IMR-90 (cell line): ENCODE measurements at regions not wholly inside any gene's neighbourhood (a gene's known extent, or its start where the extent isn't known, plus 50 kb on each side); places are given as distances from the start of the nearest gene placed in this dataset.
A peak's percentile ranks its signal among the peaks of the same experiment; 100 is the strongest.

Source experiments
- ATAC-seq: fragments of 200-7000 bp; cut with Tn5 transposase; 2 replicates; pipeline ENCODE4 v1.9.1; 2020; ENCODE audit warnings: low read depth, mild to moderate bottlenecking, moderate library complexity
- BruUV-seq: library from RNA; stranded (reverse); fragments of 400-500 nt; replicated peaks from 2 replicates; lab custom pipeline; 2021; lab: Mats Ljungman, UMichigan
- CTCF ChIA-PET: fragments of 300-600 bp; formaldehyde crosslinking; extraction: SDS; loops from one replicate; lab custom pipeline; 2021; ENCODE audit warnings: antibody characterized with exemption; lab: Yijun Ruan, JAX
- POLR2A ChIA-PET: fragments of 300-600 bp; sonication (Branson Sonifier 250); formaldehyde crosslinking; loops from one replicate; lab custom pipeline; 2022; ENCODE audit warnings: antibody characterized with exemption; ENCODE audit not compliant: unreplicated experiment; lab: Charles Lee
- DNase-seq: peaks from one replicate; pipeline ENCODE4 v3.0.0; 2013
- H2AFZ ChIP-seq: replicated peaks from 2 replicates; pipeline ENCODE3; 2013; ENCODE audit warnings: low read length, mild to moderate bottlenecking; ENCODE audit not compliant: poor library complexity
- H2AK5ac ChIP-seq: 2 replicates; pipeline ENCODE4 v1.6.1; 2013; ENCODE audit warnings: low read depth, low read length, inconsistent platforms
- H2AK9ac ChIP-seq: replicated peaks from 2 replicates; pipeline ENCODE3; 2013; ENCODE audit warnings: mild to moderate bottlenecking, low read depth, low read length, moderate library complexity; ENCODE audit not compliant: poor library complexity
- H2BK120ac ChIP-seq: 2 replicates; pipeline ENCODE4 v1.6.1; 2013; ENCODE audit warnings: low read depth, low read length, inconsistent platforms
- H2BK15ac ChIP-seq: 3 replicates; pipeline ENCODE4 v1.6.1; 2013; ENCODE audit warnings: low read depth, low read length, inconsistent platforms
- H2BK20ac ChIP-seq: 2 replicates; pipeline ENCODE4 v1.6.1; 2013; ENCODE audit warnings: low read depth, mild to moderate bottlenecking, inconsistent platforms, low read length, moderate library complexity
- H2BK5ac ChIP-seq: 2 replicates; pipeline ENCODE4 v1.6.1; 2013; ENCODE audit warnings: mild to moderate bottlenecking, low read depth, low read length, inconsistent platforms; ENCODE audit not compliant: poor library complexity, severe bottlenecking
- H3K14ac ChIP-seq: replicated peaks from 2 replicates; pipeline ENCODE4 v1.6.1; 2013; ENCODE audit warnings: low read depth, low read length, inconsistent platforms
- H3K18ac ChIP-seq: 2 replicates; pipeline ENCODE4 v1.6.1; 2013; ENCODE audit warnings: low read depth, low read length, control low read depth
- H3K23ac ChIP-seq: 2 replicates; pipeline ENCODE4 v1.6.1; 2013; ENCODE audit warnings: low read depth, low read length, inconsistent platforms
- H3K27ac ChIP-seq: 2 replicates; pipeline ENCODE4 v1.5.1; 2013; ENCODE audit warnings: mild to moderate bottlenecking, control low read depth, low read length; ENCODE audit not compliant: insufficient read depth
- H3K27me3 ChIP-seq: 2 replicates; pipeline ENCODE4 v1.6.1; 2013; ENCODE audit warnings: low read length; ENCODE audit not compliant: control insufficient read depth, insufficient read depth
- H3K36me3 ChIP-seq: 2 replicates; pipeline ENCODE4 v1.6.1; 2013; ENCODE audit warnings: low read length, mixed read lengths; ENCODE audit not compliant: control insufficient read depth, insufficient read depth
- H3K4ac ChIP-seq: 2 replicates; pipeline ENCODE4 v1.6.1; 2013; ENCODE audit warnings: low read depth, low read length, inconsistent platforms
- H3K4me1 ChIP-seq: 2 replicates; pipeline ENCODE4 v1.6.1; 2013; ENCODE audit warnings: low read length, mixed read lengths; ENCODE audit not compliant: control insufficient read depth, insufficient read depth
- H3K4me2 ChIP-seq: 2 replicates; pipeline ENCODE4 v1.6.1; 2013; ENCODE audit warnings: low read depth, mild to moderate bottlenecking, control low read depth, low read length, moderate library complexity
- H3K4me3 ChIP-seq: 2 replicates; pipeline ENCODE4 v1.5.1; 2013; ENCODE audit warnings: low read depth, mild to moderate bottlenecking, control low read depth, low read length, moderate library complexity; ENCODE audit not compliant: insufficient read depth
- H3K56ac ChIP-seq: 2 replicates; pipeline ENCODE4 v1.6.1; 2013; ENCODE audit warnings: low read length, inconsistent platforms; ENCODE audit not compliant: insufficient read depth; ENCODE audit errors: extremely low read depth
- H3K79me1 ChIP-seq, 2 experiments: 2 replicates each; pipeline ENCODE4 v1.6.1; 2013; ENCODE audit warnings: low read length in 2 of 2, inconsistent platforms in 1 of 2, low read depth in 1 of 2
- H3K9ac ChIP-seq: 2 replicates; pipeline ENCODE4 v1.6.1; 2013; ENCODE audit warnings: low read depth, low read length, control low read depth
- H3K9me1 ChIP-seq: 2 replicates; pipeline ENCODE4 v1.6.1; 2013; ENCODE audit warnings: low read length, inconsistent platforms; ENCODE audit not compliant: insufficient read depth
- H3K9me3 ChIP-seq: 2 replicates; pipeline ENCODE4 v1.6.1; 2013; ENCODE audit warnings: low read length; ENCODE audit not compliant: control insufficient read depth, insufficient read depth
- H4K20me1 ChIP-seq: 2 replicates; pipeline ENCODE4 v1.6.1; 2013; ENCODE audit warnings: low read length, inconsistent platforms; ENCODE audit not compliant: insufficient read depth
- H4K5ac ChIP-seq: 2 replicates; pipeline ENCODE4 v1.6.1; 2013; ENCODE audit warnings: mild to moderate bottlenecking, low read depth, low read length, control low read depth
- H4K8ac ChIP-seq, 2 experiments: 2 replicates each; pipeline ENCODE4 v1.6.1; 2013; ENCODE audit warnings: low read depth in 2 of 2, low read length in 2 of 2, control low read depth in 1 of 2, inconsistent platforms in 1 of 2
- H4K91ac ChIP-seq: 2 replicates; pipeline ENCODE4 v1.6.1; 2013; ENCODE audit warnings: low read depth, low read length, inconsistent platforms; ENCODE audit not compliant: insufficient read depth
- BHLHE40 ChIP-seq: fragments of 150-350 bp; IDR thresholded peaks from 2 replicates; pipeline ENCODE4 v1.6.1; 2016; ENCODE audit warnings: mild to moderate bottlenecking, low read depth, low read length
- CEBPB ChIP-seq: IDR thresholded peaks from 2 replicates; pipeline ENCODE4 v1.6.1; 2012; ENCODE audit warnings: low read depth, low read length, improper control_type of control experiment
- CHD1 ChIP-seq: IDR thresholded peaks from 2 replicates; pipeline ENCODE4 v1.6.1; 2012; ENCODE audit warnings: low read depth, low read length, improper control_type of control experiment
- CTCF ChIP-seq: conservative IDR thresholded peaks from 2 replicates; pipeline ENCODE4 v1.5.1; 2012; ENCODE audit warnings: mild to moderate bottlenecking, low read depth, low read length, improper control_type of control experiment
- ELK1 ChIP-seq: fragments of 150-350 bp; IDR thresholded peaks from 2 replicates; pipeline ENCODE4 v1.6.1; 2016; ENCODE audit warnings: low read depth, mild to moderate bottlenecking, low read length, moderate library complexity, borderline replicate concordance
- FOS ChIP-seq: fragments of 150-350 bp; IDR thresholded peaks from 2 replicates; pipeline ENCODE4 v1.6.1; 2016; ENCODE audit warnings: low read depth, low read length
- MAFK ChIP-seq: IDR thresholded peaks from 2 replicates; pipeline ENCODE4 v1.6.1; 2012; ENCODE audit warnings: low read depth, low read length, improper control_type of control experiment
- MAZ ChIP-seq: IDR thresholded peaks from 2 replicates; pipeline ENCODE4 v1.6.1; 2012; ENCODE audit warnings: low read depth, mild to moderate bottlenecking, low read length, improper control_type of control experiment, moderate library complexity, borderline replicate concordance
- MXI1 ChIP-seq: IDR thresholded peaks from 2 replicates; pipeline ENCODE4 v1.6.1; 2012; ENCODE audit warnings: low read depth, mild to moderate bottlenecking, low read length, moderate library complexity, borderline replicate concordance
- NFE2L2 ChIP-seq: fragments of 150-350 bp; IDR thresholded peaks from 2 replicates; pipeline ENCODE4 v1.6.1; 2016; ENCODE audit warnings: low read depth, mild to moderate bottlenecking, low read length
- POLR2A ChIP-seq: IDR thresholded peaks from 2 replicates; pipeline ENCODE4 v1.6.1; 2012; ENCODE audit warnings: mild to moderate bottlenecking, low read depth, low read length
- RAD21 ChIP-seq: IDR thresholded peaks from 2 replicates; pipeline ENCODE4 v1.6.1; 2012; ENCODE audit warnings: low read length, improper control_type of control experiment
- RCOR1 ChIP-seq: IDR thresholded peaks from 2 replicates; pipeline ENCODE4 v1.6.1; 2012; ENCODE audit warnings: mild to moderate bottlenecking, low read length, improper control_type of control experiment; ENCODE audit not compliant: insufficient replicate concordance
- RFX5 ChIP-seq: IDR thresholded peaks from 2 replicates; pipeline ENCODE4 v1.8.0; 2012; ENCODE audit warnings: low read depth, mild to moderate bottlenecking, low read length, moderate library complexity
- SMC3 ChIP-seq: fragments of 150-350 bp; IDR thresholded peaks from 2 replicates; pipeline ENCODE4 v1.6.1; 2016; ENCODE audit warnings: low read depth, mild to moderate bottlenecking, antibody characterized with exemption, low read length, moderate library complexity
- USF2 ChIP-seq: fragments of 150-350 bp; IDR thresholded peaks from 2 replicates; pipeline ENCODE4 v1.6.1; 2017; ENCODE audit warnings: mild to moderate bottlenecking, antibody characterized with exemption, low read length, low read depth
- WGBS, 2 experiments: methylation state at CpG; one replicate each; pipeline versions ENCODE4 v1.1.5 to v1.1.7; 2013; ENCODE audit warnings: missing lambda C conversion rate in 2 of 2; ENCODE audit not compliant: insufficient read length in 1 of 2; ENCODE audit errors: extremely low coverage in 2 of 2; 5-methylcytosine and 5-hydroxymethylcytosine counted together
- dilution Hi-C: fragments of 300-500 bp; cut with HindIII; formaldehyde crosslinking; loops from one replicate; pipeline ENCODE4 v1.14.3; 2018; ENCODE audit warnings: low sequenced_read_pairs; ENCODE audit not compliant: unreplicated experiment
- in situ Hi-C: fragments of 300-500 bp; cut with MboI; formaldehyde crosslinking; loops from 3 replicates; pipeline ENCODE4 v1.14.3; 2019; ENCODE audit warnings: low sequenced_read_pairs, inconsistent platforms, mixed read lengths
- intact Hi-C: fragments of 100-400 bp; cut with micrococcal nuclease; formaldehyde crosslinking; loops from 2 replicates; pipeline ENCODE4 v1.10.0; 2022

- Histone ChIP-seq H3K23ac (no peak overlapping the region), H2AFZ (no peak overlapping the region), H3K18ac (peak overlapping the region; percentile 65; the same call in 1 of the 2 replicates), H4K20me1 (no peaks in the 10 kb centered on the region), H3K14ac (no peak overlapping the region), H3K56ac (no peak overlapping the region), H2AK5ac (no peak overlapping the region), H2AK9ac (no peak overlapping the region), H3K79me1 (no peaks in the 10 kb centered on the region), H3K36me3 (no peaks in the 10 kb centered on the region), H4K5ac (peak overlapping the region; percentile 23; the same call in 1 of the 2 replicates), H3K27me3 (no peaks in the 10 kb centered on the region), H3K4me1 (peaks cover 10% of the 10 kb centered on the region), H3K9me1 (peaks cover 8% of the 10 kb centered on the region; the same call in 1 of the 2 replicates), H3K4me3 (no peak overlapping the region), H3K27ac (no peak overlapping the region), H3K9me3 (no peaks in the 10 kb centered on the region), H2BK120ac (no peak overlapping the region), H4K8ac (no peak overlapping the region), H2BK20ac (peak overlapping the region; percentile 46), H3K4me2 (no peak overlapping the region), H2BK15ac (no peak overlapping the region), H4K91ac (no peak overlapping the region), H3K9ac (no peak overlapping the region), H2BK5ac (no peak overlapping the region), H3K4ac (peak overlapping the region; percentile 8; the same call in 1 of the 2 replicates)
- TF ChIP-seq FOS (no peak), SMC3 (no peak), MAZ (no peak), RFX5 (no peak), USF2 (no peak), MXI1 (no peak), MAFK (no peak), RAD21 (no peak), ELK1 (no peak), CEBPB (no peak), RCOR1 (no peak), NFE2L2 (no peak), CHD1 (no peak), POLR2A (no peak), CTCF (no peak), BHLHE40 (no peak)
- ChIA-PET POLR2A (no interaction called here), CTCF (no interaction called here)
- no TSS peak for BruUV-seq
- no peak for ATAC-seq
- dilution Hi-C loops, result no loop called here
- in situ Hi-C loops, result loop anchor here (10.0 kb wide), 3 partner anchors 140 to 1950 kb away; partner anchors contain the start of gene ADAMTS1
- no CpG with 5 or more reads among the region's 1 CpG for WGBS, 2 experiments
- intact Hi-C loops, result no loop called here
- no peak for DNase-seq
Measured at GRCh38 chr21:28795251-28795650, 197.4 kb downstream of the LTN1 start.
